GOT3 (cell line): ENCODE measurements at regions not wholly inside any gene's neighbourhood (a gene's known extent, or its start where the extent isn't known, plus 50 kb on each side); places are given as distances from the start of the nearest gene placed in this dataset.

Experiments
- DNase-seq: peaks from one replicate; lab custom pipeline; 2025; ENCODE audit warnings: mixed read lengths; lab: John Stamatoyannopoulos, UW

DNA sequence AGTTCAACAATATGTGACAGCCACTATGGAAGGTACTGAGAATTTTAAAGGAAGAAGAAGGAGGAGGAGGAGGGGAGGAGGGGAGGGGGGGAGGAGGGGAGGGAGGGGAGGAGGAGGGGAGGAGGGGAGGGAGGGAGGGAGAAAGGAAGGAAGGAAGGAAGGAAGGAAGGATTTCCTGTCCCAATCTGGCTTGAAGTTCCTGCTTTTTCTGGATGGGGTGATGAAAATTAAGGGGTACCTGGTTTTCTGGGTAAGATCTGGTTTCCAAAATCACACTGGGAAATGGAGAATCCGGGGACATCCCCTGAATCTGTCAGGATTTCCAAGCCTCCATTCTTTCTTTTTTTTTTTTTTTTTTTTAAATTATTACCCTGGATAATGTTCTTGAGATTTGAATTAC is 271.8 kb downstream of the MTX2 start:
- DNase-seq = no peak

DNA sequence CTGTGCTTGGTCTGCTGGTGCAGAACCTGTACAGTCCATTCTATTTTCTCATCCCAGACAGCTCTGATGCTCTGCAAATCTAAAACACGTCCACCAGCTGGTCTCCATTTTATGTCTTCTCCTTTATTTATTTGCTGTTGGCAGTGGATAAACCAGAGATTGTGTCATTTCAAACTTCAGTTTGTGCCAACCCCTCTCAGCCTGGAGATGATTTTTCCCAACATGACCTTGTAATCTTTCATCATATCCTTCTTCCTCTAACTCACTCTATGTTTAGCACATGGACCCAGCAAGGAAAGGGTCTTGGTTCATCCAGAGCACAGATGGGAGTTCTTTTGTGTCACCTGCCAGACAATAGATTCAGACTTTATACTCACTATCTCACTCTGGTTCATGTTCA is 273.2 kb downstream of the MTX2 start:
- no peak for DNase-seq

- DNase-seq = no peak
These were observed 275.3 kb downstream of the MTX2 start for GRCh38 chr2:176544557-176544956.

- DNase-seq = no peak
These were observed 276.0 kb downstream of the MTX2 start for GRCh38 chr2:176544991-176545956.

DNA sequence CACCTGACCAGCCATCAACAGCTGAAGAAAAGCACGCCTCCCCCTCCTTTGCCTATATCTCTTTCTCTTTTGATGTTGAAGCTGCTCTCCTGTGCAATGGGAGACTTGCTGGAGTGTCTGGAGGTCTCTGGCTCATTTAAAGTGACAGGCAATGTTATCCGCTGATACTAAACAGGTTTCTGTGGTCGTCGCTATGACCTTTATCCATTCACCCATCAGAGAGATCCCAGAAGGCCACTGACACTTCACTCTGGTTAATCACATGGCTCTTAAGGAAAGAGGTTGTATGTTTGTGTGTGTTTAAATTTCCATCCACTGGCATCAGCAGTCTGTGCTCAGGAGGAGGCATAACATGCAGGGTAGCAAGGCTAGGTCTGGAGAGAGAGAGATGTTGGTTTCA is 277.3 kb downstream of the MTX2 start:
- DNase-seq = no peak

DNA sequence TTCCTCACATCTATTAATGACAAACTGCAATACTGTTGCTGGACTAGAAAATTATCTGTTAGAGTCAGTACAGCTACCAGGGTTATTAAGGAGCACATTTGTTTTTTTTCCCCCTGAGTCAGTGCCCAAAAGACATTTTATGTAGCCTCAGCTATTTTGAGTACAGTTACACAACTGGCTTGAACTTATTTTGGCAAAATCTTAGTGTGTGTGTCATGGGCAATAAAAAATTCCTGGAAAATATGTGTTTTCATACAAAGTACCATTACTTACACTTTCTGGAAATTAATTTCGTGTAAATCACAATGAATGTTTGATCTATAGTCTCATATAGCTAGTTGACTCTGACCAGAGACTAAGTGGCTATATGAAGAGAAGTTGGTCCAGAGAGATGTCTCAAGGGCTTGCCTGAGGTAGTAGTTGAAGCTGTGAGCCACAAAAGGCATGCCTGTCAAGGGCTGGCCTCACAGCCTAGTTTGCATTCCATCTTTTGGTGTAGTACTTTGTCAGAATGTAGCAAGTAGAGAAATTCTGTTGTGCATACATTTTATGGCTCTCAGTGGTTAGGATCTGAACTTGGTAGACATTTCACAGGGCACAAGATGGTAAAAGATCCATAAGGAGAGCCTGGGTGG is 283.4 kb downstream of the MTX2 start:
- no peak for DNase-seq

GRCh38 chr2:176553685-176554100 is 284.5 kb downstream of the MTX2 start:
- DNase-seq = no peak

GRCh38 chr2:176554101-176555048 is 285.1 kb downstream of the MTX2 start:
- no peak for DNase-seq

DNA sequence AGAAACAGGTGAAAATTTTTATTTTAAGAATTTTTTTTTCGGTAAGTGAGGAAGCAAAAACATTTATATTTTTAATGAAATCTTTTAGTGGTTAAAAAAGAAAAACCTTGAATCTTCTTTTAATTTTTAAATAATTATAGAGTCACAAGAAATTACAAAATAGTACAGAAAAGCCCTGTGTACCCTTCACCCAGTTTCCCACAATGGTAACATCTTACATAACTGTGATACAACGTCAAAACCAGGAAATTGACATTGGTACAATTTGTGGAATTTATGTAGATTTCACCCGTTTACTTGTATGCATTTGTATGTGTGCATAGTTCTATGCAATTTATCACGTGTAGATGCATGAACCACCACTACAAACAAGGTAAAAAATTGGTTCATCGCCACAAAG is 285.9 kb downstream of the MTX2 start:
- DNase-seq = no peak

DNA sequence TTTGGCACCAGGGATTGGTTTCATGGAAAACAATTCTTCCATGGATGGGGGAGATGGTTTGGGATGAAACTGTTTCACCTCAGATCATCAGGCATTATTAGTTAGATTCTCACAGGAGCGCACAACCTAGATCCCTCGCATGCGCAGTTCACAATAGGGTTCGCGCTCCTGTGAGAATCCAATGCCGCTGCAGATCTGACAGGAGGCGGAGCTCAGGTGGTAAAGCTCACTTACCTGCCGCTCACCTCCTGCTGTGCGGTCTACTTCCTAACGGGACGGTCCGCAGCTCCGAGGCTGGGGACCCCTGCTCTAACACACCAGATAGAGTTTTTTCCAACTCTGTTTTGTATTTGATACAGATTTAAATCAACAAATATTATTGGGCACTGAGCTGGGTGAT is 286.5 kb downstream of the MTX2 start:
- DNase-seq = no peak

- no peak for DNase-seq
These were observed 287.1 kb downstream of the MTX2 start for GRCh38 chr2:176556373-176556772.

DNA sequence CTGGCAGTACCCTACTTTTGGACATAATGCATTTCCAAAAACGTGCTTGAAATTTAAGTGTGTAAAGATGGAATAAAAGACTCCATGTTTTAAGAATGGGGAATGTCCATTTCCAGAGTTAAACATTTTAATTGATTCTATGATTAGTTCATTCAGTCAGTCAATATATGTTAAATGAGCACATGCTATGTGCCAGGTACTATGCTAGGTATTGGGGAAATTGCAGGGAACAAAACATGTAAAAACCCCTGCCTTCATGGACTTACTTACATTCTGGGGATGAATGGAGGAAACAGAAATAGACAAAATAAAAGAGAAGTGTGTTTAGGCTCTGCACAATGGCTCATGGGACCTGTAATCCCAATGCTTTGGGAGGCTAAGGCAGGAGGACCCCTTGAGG is 288.6 kb downstream of the MTX2 start:
- DNase-seq = no peak

GRCh38 chr2:176558574-176559140 is 289.4 kb downstream of the MTX2 start:
- DNase-seq = no peak

DNA sequence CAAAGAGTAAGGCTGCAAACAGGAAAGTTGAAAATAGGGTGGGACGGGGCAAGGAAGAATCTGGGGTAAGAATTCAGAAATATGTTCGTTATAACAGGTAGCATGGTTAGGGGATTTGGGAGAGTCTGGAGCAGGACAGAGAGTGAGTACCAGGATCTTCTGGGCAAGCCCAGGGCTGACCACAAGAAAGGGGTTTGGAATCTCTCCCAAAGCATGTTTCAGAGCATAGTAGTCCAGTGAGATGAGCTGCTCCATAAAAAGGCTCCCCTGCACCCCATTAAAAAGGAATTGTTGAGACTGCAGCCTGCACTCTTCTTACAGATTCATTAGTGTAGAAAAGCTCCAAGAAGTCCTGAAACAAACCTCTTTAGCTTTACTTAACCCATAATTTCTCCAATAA is 291.1 kb downstream of the MTX2 start:
- no peak for DNase-seq

- no peak for DNase-seq
These were observed 292.5 kb downstream of the MTX2 start for GRCh38 chr2:176561706-176562105.

DNA sequence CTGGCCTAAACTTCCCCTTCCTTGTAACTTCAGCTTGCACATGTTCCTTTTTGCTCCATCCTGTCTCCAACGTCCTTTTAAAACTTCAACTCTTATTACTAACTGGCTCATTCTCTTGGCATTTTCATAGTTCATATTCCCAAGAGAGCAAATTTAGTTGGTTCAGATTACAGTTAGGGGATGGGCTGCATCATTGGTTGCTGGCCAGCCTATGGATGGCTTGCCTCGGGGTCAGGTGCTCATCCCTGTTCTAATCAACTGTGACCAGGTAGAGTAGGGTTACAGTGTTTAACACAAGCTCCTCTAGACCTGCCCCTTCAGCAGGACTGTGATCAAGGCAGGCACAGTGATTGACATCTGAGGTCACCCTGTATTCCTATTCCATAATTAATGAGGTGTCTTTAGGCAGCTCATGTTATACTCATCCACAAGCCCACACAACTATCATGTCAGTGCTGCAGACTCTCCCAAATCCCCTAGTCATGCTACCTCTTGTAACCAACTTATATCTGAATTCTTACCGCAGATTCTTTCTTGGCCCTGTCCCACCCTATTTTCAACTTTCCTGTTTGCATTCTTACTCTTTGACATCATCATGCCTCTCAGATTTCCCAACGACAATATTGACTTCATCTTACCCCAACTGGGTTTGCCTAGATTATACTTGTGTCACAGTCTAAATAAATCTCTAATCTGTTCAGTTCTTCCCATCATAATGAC is 293.3 kb downstream of the MTX2 start:
- no peak for DNase-seq

DNA sequence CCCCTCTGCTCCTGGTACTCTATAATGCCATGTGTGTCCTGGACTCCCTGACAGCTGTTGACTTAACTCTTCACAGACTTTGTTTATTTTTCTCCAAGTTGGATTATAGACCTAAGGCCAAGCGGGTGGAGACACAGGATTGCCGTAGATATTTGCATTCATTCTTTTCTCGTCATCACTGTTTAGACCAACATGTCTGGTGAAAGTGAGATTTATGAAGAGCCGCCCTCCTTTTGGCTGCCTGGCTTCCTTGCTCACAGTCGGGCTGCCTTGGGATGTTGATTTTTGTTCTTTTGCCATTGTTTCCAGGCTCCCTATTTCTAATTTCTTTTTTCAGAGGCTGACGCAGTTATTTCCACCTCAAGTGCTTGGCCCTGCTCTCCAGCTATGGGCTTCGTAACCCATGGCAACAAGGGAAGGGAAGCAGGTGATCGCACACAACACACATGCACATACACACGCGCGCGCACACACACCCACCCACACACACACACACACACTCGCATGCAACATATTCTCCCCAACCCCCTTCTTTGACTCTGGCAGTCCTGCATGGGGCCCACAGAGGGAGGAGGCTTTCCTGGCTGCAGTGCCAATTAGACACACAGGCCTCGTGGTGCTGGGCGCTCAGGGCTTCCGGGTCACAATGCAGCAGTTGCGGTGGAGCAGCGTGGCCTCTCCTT is 296.5 kb downstream of the MTX2 start:
- no peak for DNase-seq

GRCh38 chr2:176566496-176566895 is 297.3 kb downstream of the MTX2 start:
- DNase-seq = no peak

- DNase-seq = no peak
These were observed 297.7 kb downstream of the MTX2 start for GRCh38 chr2:176566961-176567360.

DNA sequence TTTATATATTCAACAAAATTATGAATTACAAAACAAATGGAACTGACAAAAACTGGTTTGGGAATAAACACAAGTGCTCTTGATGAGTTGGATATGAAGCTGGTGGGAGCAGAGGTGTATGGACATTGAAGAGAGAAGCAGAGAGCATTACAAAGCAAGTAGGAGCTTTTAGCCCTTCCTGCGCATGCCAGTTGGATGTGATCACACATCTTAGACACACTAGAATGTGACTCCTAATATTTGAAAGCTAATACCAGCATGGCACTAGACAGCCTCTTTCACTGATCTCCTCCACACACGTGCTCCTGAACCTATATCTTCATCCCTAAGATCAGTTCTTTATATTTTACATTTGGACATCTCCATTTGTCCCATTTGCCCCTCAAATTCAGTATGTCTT is 298.1 kb downstream of the MTX2 start:
- no peak for DNase-seq

DNA sequence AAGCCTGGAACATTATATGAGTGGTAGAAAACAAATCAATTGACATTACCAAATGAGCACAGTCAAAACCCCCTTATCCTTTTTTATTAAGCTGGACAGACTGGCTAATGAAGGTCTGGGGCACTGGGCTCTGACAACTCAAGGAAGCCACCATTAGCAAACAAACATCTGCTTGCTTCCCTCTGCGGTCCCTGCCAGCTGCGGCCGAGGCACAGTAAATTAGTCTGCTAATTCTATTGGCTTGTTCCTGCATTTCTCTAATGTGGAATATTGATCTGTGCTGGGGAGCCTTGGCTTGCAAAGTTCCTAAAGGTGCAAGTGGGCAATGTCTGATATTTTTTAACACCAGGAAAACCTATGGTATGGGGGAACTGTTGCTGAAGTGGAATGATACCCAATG is 300.3 kb downstream of the MTX2 start:
- DNase-seq = no peak
